OCI-M1 (cell line): ENCODE measurements at regions not wholly inside any gene's neighbourhood (a gene's known extent, or its start where the extent isn't known, plus 50 kb on each side); places are given as distances from the start of the nearest gene placed in this dataset.

Source experiments
- DNase-seq: peaks from one replicate; lab custom pipeline; 2025; lab: John Stamatoyannopoulos, UW

DNA sequence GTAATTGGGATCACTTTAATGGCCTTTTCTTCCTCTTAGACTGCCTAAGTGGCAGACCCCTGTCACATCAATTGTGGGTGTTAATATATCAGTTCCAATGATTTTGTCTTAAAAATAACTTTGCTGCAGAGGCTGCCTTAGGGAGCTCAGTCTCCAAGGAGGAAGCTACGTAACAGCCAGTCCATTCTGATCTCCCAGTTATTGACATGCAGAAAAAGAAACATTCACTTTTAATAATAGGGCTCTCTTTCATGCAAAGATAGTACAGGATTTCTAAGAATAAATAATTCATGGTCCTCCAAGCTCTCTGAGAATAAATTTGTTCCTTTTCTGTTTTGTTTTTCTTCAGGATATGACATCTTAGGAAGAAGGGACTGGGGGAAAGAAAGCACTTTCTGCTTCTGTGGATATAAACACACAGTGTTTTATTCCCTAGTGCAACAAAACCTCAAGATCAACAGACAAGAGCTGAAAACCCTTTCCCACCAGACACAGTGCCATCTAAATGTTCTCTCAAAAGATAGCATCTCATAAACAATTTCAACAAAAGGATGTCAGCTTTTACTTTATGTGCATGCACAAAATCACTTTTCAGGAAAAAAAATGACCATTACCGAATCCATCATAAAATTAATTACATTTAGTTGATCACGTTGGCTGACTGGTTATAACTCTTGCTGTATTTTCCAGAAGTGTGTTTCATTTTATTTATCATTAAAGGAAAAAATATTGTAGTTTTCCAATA is 372.4 kb upstream of the SLC7A11 start:
- DNase-seq, result no peak

DNA sequence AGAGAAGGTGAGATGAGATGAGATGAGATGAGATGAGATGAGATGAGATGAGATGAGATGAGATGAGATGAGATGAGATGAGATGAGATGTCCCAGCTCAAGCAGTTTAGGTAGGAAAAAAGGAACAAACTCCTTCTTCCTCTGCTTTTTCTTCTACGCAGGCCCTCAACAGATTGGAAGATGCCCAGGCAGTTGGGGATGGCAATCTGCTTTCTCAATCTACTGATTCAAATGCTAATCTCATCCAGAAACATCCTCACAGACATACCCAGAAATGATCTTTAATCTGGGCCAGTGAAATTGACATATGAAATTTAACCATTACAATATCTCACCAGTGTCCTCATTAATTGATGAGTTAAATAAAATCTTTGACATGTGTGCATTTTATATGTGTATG is 370.3 kb upstream of the SLC7A11 start:
- DNase-seq, result no peak

DNA sequence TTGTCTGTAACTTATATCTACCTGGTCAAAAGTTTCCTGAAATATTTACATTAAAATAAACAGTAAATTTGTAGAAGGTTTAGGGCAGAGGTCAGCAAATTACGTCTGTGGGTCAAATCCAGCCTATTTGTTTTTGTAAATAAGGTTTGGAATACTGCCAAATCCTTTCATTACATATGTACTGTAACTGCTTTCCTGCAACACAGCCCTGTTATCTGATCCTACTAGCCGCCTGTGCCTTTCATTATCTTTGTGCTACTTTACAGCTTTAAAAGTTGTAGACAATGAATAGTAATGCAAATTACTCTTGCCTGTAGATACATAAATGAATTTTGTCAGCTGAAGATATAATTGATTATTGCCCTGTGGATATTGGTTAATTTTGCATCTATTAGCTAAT is 369.6 kb upstream of the SLC7A11 start:
- DNase-seq, result peak; percentile 67

DNA sequence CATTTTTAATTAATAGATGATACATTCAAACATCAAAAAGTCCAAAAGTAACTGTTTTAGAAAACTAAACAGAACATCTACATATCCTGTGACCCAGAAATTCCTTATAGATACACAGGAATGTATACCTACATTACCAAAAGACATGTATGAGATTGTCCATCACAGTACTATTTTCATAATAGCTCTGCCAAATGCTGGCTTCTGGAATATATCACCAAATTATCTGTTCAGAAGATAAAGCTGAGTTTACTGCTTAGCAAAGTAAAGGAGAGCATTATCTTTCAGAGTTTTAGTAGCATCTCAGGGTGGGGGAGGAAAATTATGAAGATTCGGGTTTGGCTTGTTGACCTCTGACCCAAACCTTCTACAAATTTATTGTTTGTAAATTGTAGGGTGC is 368.9 kb upstream of the SLC7A11 start:
- no peak for DNase-seq

DNA sequence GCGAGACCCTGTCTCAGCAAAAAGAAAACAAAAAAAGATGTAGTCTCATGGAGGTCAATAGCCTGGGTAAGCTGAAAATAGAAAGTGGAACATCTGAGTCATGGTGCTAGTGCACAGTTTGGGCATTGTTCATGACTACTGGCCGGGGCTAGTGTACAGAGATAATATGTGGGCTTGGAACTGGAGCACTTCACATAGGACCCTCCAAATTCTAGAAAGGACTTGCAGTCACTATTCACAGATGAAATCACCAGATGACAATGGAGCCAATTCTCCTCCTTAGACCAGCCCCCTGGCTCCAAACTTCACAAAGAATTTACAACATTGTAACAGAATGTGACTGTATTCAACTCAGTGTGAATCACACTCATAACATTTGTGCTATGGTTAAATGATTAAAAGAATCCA is 367.8 kb upstream of the SLC7A11 start:
- peak; percentile 86 for DNase-seq

DNA sequence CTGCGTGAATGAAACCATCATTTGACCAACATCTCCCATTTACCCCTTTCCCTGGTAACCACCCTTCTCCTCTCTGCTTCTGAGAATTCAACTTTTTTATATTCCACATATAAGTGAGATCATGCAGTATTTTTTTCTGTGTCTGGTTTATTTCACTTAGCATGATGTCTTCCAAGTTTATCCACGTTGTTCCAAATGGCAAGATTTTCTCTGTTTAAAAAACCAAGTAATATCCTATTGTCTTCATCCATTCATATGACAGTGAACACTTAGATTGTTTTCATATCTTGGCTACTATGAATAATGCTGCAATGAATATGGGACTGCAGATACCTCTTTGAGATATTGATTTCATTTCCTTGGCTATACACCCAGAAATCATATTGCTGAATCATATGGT is 362.4 kb upstream of the SLC7A11 start:
- no peak for DNase-seq

DNA sequence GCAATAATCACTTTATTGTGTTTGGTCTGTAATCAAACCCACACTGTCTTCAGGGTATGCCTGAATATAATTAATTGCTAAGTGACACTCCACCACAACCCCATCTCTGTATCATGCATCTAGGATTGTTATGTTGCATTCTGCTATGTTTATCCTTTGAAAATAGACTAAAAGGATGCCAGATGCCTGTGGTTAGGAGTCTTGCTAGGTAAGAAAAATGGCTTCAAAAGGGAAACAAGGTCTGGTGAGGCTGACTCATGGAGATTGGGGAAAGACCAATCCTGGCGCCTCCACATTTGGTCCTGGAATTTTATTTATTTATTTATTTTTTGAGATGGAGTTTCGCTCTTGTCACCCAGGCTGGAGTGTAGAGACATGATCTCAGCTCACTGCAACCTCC is 360.5 kb upstream of the SLC7A11 start:
- DNase-seq, result no peak

DNA sequence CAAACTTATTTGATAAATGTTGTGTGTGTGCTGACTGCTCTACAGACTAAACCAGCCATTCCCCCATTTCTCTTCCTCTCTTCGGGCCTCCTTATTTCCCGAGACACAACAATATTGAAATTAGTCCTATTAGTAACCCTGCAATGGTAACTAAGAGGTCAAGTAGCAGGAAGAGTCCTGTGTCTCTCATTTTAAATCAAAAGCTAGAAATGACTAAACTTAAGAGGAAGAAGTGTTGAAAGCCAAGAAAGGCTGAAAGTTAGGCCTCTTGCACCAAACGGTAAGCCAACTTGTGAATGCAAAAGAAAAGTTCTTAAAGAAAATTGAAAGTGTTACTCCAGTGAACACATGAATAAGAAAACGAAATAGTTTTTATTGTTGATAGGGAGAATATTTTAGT is 357.8 kb upstream of the SLC7A11 start:
- DNase-seq, result no peak

DNA sequence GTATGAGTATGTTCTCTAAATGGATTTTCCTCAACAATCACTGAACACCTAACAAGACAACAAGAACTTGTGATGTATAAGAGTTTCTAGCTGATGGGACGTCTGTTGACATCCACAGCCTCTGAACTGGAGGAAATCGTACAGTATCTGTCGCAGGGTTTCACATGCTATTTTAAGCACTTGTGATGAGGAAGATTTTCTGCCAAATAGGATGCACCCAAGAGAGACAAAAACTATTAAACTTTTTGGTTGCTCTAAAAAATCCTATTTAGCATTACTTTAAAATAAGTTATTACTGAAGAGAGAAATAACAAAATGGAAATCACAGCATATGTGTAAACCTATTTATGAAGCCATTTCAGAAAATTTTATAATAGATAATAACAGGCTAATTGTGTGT is 356.1 kb upstream of the SLC7A11 start:
- DNase-seq, result no peak

DNA sequence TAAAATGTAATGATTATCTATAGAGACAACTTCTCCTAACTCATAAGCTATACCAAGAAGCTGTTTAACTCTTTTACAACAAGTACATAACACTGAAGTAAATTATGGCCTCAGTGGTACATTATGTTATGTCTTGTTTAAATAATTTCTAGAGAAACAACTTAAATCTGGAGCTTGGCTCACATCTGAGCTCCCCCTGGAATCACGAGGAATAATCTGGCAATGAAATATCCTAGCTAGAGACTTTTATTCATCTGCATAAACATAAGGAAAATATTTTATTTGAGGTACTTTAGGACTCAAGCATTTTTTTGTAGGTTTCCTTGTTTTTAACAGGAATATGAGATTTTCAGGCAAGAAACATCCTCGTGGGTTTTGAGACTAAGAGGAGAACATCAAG is 354.7 kb upstream of the SLC7A11 start:
- no peak for DNase-seq

DNA sequence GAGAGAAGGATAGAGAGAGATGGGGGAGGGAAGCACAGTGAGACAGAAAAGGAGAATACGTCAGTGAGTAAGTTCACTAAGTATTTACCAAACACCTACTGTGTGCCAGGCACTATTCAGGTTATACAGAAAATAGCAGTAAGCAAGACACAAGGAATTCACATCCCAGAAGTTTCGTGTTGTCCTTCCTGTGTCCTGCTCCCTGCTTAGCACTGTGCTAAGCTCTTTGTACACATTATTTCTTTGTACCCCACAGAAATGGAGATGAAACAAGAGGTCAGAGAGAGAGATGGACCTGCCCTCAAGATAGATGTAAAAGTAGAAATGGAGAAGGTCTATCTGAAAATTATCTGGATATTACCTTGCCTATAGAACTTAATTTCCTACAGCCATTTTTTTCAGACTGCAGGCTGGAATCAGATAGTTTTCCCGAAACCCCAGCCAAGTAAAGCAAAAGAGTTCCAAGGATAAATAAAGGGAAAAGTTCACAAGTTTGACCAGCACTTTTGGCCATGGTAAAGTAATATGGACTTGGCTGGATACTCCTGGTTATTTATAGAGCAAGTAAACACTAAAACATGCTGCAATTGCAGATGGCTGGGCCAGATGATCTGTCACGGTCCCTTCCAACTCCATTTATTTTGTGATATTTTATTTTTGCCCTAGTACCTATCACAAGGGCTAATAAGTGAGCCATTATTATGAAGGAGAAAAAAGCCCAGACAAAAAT is 353.7 kb upstream of the SLC7A11 start:
- no peak for DNase-seq

DNA sequence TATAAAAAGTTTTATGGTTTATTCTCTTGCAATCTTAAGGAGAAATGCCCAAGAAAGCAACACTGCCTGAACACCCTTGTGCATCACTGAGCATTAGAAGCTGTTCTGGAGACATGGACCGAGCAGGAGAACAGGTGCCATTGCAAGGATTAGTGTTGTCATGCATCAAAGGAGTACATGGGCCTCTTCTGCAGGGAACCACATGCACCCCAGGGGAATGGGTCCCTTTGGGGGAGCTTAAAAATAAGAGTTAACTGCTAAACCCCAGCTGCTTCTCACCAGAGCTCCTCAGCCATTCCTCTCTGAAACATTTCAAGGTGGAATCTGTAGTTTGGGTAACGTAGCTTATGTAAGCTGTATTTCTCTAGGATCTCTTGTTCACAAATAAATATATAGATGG is 353.0 kb upstream of the SLC7A11 start:
- no peak for DNase-seq

DNA sequence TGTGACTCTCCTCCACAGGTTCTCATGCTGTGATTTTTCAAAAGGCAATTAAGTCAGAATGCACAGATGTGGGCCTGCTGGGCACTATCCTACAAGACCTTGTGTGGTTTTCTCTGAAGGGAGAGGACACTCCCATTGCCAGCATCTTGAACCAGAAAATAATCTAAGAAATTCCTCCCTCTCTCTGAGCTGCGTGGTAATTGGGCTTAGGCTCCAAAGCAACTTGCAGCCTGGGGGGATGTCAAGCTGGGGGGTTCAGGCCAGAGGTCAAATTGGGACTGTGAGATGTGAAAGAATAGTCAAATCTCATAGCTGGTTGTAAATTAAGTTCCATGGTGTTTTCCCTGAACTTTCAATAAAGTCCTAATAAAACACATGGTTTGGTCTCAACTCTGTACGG is 350.6 kb upstream of the SLC7A11 start:
- DNase-seq, result no peak

DNA sequence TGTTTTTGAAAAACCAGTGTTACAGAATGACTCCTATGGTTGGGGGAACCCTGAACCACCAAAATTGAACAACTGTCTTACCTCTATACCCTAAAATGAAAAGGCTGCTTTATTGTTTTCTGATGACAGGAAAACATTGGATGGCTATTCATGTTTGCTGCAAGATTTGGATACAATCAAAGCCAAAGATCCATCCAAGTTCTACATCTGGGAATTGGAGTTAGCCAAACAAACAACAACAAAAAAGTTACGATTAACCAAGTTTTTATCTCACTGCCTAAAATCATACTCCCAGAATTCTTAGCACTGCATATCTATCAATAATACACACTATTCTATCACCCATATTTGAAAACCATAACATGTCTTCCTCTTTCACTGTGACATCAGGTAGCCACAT is 349.7 kb upstream of the SLC7A11 start:
- DNase-seq, result no peak

DNA sequence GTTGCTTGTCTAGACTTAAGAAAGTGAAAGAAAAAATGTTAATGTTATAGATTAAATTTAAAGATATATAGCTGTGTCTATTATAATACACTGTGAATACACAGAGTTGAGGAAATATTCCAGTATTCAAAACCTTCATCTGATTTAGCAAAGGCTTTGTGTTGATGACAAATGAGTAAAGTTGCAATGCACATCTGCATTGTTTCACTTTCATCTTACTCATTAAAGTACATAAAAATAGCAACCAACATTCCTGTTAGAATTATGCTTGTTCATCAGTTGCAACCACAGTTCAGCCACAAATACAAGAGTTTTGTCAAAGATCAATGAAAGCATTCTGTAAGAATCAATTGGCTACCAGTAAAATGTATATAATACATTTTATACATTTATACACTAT is 346.4 kb upstream of the SLC7A11 start:
- DNase-seq, result peak; percentile 25

DNA sequence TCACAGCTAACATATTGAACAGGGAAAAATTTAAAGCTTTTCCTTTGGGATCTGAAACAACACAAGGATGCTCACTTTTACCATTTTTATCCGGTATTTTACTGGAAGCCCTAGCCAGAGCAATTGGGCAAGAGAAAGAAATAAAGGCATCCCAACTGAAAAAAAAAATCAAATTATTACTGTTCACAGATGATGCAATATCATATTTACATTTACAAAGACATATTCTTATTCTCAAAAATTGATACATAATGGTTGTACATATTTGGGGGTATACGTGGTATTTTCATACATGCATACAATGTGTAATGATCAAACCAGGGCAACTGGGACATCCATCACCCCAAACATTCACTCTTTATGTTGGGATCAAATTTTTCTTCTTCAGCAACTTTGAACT is 337.0 kb upstream of the SLC7A11 start:
- DNase-seq, result no peak

DNA sequence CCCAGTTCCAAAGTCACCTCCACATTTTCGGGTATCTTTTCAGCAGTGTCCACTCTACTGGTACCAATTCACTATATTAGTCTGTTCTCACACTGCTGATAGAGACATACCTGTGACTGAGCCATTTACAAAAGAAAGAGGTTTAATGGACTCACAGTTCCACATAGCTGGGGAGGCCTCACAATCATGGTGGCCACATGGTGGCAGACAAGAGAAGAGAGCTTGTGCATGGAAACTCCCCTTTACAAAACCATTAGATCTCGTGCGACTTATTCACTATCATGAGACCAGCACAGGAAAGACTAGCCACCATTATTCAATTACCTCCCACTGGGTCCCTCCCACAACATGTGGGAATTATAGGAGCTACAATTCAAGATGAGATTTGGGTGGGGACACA is 335.7 kb upstream of the SLC7A11 start:
- DNase-seq, result peak; percentile 31

DNA sequence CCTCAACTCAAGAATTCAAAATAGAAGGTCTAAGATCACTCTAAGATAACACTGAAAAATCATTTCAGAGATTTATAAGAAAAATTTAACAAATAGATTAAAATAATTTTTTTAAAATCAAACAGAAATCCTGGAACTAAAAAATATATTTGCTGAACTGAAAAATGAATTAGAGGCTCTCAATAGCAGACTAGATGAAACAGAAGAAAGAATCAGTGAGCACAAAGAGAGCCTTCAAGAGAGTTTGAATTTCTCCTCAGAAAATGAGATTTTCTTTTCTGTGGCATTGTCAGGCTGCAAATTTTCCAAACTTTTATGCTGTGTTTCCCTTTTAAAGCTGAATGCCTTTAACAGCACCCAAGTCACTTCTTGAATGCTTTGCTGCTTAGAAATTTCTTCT is 335.0 kb upstream of the SLC7A11 start:
- DNase-seq, result no peak

DNA sequence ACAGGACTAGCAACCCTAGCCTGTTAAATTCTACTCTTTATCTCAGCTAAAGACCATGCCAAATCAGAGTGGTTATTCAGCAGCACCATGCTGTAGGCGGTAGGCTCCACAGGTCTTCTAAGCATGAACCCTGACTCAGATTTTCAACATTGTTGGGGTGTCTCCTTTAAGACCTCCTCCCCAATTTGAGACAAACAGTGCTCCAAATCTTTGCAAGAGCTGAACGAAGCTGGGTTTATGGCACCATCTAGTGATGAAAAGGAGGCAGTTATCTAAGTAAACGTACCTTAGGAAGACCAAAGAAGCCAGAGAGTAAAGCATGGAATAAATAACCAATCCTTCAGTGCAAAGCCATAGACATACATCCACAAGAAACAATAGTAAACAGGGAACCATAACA is 334.5 kb upstream of the SLC7A11 start:
- DNase-seq, result peak; percentile 61

DNA sequence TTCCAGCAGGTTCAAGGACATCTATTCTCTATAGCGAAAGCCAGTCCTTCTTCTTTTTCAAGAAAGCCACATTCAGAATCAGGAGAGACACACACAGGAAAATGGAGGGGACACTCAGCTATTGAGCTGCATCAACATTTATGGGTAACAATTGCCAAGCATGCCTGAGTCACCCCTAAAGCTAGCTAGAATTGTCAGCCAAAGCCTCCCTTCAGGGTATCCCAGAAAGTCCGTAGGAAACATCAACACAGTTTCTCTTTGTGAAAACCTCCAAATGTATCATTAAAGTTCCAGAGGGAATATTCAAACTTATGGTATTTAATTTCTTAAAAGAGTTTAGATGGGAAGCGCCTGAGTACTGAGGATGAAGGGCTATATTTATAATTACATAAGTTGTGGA is 331.1 kb upstream of the SLC7A11 start:
- no peak for DNase-seq

DNA sequence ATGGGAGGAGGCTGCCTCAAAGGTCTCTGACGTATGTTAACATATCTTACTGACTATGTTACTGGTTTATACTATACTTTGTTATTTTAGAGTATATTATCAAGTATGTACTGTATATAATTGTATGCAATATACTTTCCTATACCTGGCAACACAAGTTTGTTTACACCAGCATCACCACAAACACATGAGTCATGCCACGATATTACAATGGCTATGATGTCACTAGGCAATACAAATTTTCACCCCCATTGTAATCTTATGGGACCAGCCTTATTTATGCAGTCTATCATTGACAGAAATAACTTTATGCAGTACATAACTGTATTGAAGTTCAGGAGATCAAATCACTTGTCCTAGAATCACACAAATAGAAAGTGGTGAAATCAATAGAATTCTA is 329.9 kb upstream of the SLC7A11 start:
- DNase-seq, result no peak

DNA sequence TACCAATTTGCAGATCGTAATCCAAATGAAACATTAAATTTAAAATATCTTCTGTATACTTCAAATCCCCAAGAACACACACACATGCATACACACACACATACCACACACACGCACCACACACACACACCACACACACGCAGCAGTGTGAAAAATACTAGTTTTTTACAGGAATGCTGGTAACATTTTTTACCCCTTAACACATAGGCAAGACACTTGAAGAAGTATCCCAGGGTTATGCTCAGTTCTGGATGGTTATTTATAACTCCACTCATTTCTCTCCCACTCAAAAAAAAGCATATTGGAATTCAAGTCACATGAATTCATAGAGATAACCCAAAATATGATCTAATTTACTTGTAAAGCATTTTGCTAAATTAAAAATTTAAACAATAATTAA is 325.5 kb upstream of the SLC7A11 start:
- no peak for DNase-seq

DNA sequence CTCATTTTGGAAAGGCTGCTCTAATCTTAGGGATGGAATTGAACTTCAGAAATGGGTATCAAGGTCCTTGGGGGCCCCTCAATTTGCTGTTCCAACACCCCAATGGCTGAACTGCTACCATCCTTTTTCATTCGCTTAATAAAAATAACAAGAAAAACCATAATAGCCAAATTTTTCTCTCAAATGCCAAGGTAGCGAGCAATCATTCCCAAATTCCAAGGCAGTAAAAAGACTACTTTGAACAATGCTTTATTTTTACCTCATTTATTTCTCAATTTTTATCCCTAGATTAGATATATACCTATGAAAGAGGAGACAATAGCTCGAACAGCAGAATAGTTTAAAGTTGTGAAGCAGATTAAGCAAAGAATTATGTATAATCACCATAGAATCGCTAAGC is 323.4 kb upstream of the SLC7A11 start:
- no peak for DNase-seq

DNA sequence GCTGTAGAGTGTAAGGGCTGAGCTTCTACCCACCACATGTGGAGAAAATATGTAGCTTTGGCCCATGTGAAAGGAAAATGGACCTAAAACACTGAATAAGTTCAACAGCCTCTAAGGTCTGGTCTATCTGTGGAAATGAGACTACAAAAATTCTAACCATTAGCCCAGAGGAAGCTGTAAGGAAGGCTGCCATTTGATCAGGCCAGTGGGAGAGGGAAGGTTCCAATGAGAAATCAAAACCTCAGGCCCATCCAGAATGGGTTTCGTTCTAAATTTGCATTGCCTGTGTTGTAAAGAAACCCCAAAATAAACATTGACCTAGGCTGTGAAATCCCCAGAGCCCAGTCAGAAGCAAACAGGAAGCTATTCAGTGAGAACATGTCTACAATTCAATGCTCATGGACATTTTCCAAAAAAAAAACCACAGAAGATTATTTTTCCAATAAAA is 320.4 kb upstream of the SLC7A11 start:
- no peak for DNase-seq
